B cell (primary cell): ENCODE measurements at regions not wholly inside any gene's neighbourhood (a gene's known extent, or its start where the extent isn't known, plus 50 kb on each side); places are given as distances from the start of the nearest gene placed in this dataset.

ENCODE experiments used
- ATAC-seq: fragments of 200-7000 bp; cut with Tn5 transposase; one replicate; pipeline ENCODE4 v1.10.0; 2021; ENCODE audit warnings: low read depth, mild to moderate bottlenecking, moderate number of reproducible peaks, moderate library complexity
- CTCF ChIA-PET: fragments of 350-600 bp; sonication (Branson Sonifier 250); formaldehyde crosslinking; loops from one replicate; lab custom pipeline; 2021; ENCODE audit warnings: antibody characterized with exemption, inconsistent platforms; lab: Charles Lee
- POLR2A ChIA-PET: fragments of 350-600 bp; sonication (Branson Sonifier 250); formaldehyde crosslinking; loops from one replicate; lab custom pipeline; 2021; ENCODE audit warnings: antibody characterized with exemption; lab: Charles Lee
- DNase-seq: peaks from one replicate; pipeline ENCODE4 v3.0.0; 2013
- H2AFZ ChIP-seq: 2 replicates; pipeline ENCODE4 v1.6.1; 2012; ENCODE audit warnings: mild to moderate bottlenecking, low read depth, low read length; ENCODE audit not compliant: insufficient read depth, poor library complexity, severe bottlenecking
- H3K27ac ChIP-seq, 2 donors: 1 replicate in 1 of 2; 2 replicates in 1 of 2; pipeline ENCODE4 v1.5.1; 2012 to 2013; ENCODE audit warnings: low read length in 2 of 2, mild to moderate bottlenecking in 2 of 2, moderate library complexity in 1 of 2
- H3K27me3 ChIP-seq, 4 experiments: fragments of 200-600 bp in 1 of 4; sonication (generic) in 1 of 4; replicated peaks in 1 of 4; 1 replicate in 2 of 4; 2 replicates in 2 of 4; pipeline versions ENCODE4 v1.6.1 to v1.7.0; 2013 to 2016; ENCODE audit warnings: low read length in 3 of 4, mild to moderate bottlenecking in 2 of 4, mixed read lengths in 1 of 4, moderate library complexity in 1 of 4; ENCODE audit not compliant: insufficient read depth in 4 of 4, control insufficient read depth in 3 of 4; ENCODE audit errors: control extremely low read depth in 1 of 4
- H3K36me3 ChIP-seq, 2 experiments: replicated peaks in 1 of 2; 1 replicate in 1 of 2; 2 replicates in 1 of 2; pipeline versions ENCODE4 v1.6.1 to v1.7.1; 2013; ENCODE audit warnings: low read length in 1 of 2; ENCODE audit not compliant: insufficient read depth in 2 of 2, control insufficient read depth in 1 of 2; ENCODE audit errors: control extremely low read depth in 1 of 2, extremely low read depth in 1 of 2
- H3K4me1 ChIP-seq, 2 donors: fragments of 200-600 bp in 1 of 2; sonication (generic) in 1 of 2; 1 replicate in 1 of 2; 2 replicates in 1 of 2; pipeline versions ENCODE4 v1.5.1 to v1.6.1; 2013 to 2017; ENCODE audit warnings: low read length in 2 of 2; ENCODE audit not compliant: control insufficient read depth in 2 of 2, insufficient read depth in 2 of 2
- H3K4me2 ChIP-seq: replicated peaks from 2 replicates; pipeline ENCODE3; 2012; ENCODE audit warnings: mild to moderate bottlenecking, low read depth, low read length; ENCODE audit not compliant: poor library complexity, severe bottlenecking
- H3K4me3 ChIP-seq, 5 experiments: fragments of 200-600 bp in 1 of 5; sonication (generic) in 1 of 5; 1 replicate in 3 of 5; 2 replicates in 2 of 5; pipeline versions ENCODE4 v1.5.1 to v1.7.0; 2011 to 2016; ENCODE audit warnings: low read length in 4 of 5, mild to moderate bottlenecking in 4 of 5, low read depth in 2 of 5, control low read depth in 1 of 5, moderate library complexity in 1 of 5; ENCODE audit not compliant: insufficient read depth in 1 of 5; ENCODE audit errors: control extremely low read depth in 1 of 5, extremely low read depth in 1 of 5
- H3K79me2 ChIP-seq: fragments of 200-600 bp; sonication (generic); one replicate; pipeline ENCODE4 v1.6.0; 2016; ENCODE audit warnings: low read length; ENCODE audit not compliant: control insufficient read depth, insufficient read depth
- H3K9ac ChIP-seq: fragments of 200-600 bp; sonication (generic); 2 replicates; pipeline ENCODE4 v1.6.1; 2017; ENCODE audit warnings: mild to moderate bottlenecking, low read length, moderate library complexity
- H3K9me3 ChIP-seq, 3 donors: one replicate each; pipeline versions ENCODE4 v1.6.1 to v1.7.1; 2013; ENCODE audit warnings: low read length in 2 of 3; ENCODE audit not compliant: control insufficient read depth in 2 of 3, insufficient read depth in 1 of 3; ENCODE audit errors: control extremely low read depth in 1 of 3
- H4K20me1 ChIP-seq: 2 replicates; pipeline ENCODE4 v1.6.0; 2012; ENCODE audit warnings: mild to moderate bottlenecking, low read length; ENCODE audit not compliant: insufficient read depth, control insufficient read depth, poor library complexity, severe bottlenecking
- H3K27ac Mint-ChIP-seq: one replicate; pipeline ENCODE4 v1.8.0; 2021; ENCODE audit warnings: mixed read lengths
- H3K27me3 Mint-ChIP-seq: one replicate; pipeline ENCODE4 v1.8.0; 2021; ENCODE audit warnings: mixed read lengths
- H3K4me1 Mint-ChIP-seq: one replicate; pipeline ENCODE4 v1.8.0; 2021; ENCODE audit warnings: mixed read lengths
- H3K4me3 Mint-ChIP-seq: one replicate; pipeline ENCODE4 v1.8.0; 2021; ENCODE audit warnings: mixed read lengths
- H3K9me3 Mint-ChIP-seq: one replicate; pipeline ENCODE4 v1.8.0; 2022; ENCODE audit warnings: mixed read lengths; ENCODE audit not compliant: insufficient read depth
- EZH2 ChIP-seq: IDR thresholded peaks from 2 replicates; pipeline ENCODE4 v1.6.1; 2012; ENCODE audit warnings: borderline replicate concordance, low read depth, mild to moderate bottlenecking, moderate library complexity, low read length; ENCODE audit not compliant: insufficient read depth, poor library complexity, severe bottlenecking
- WGBS: methylation state at CpG from one replicate; pipeline ENCODE4 v1.1.5; 2013; ENCODE audit warnings: missing lambda C conversion rate; ENCODE audit not compliant: insufficient coverage; 5-methylcytosine and 5-hydroxymethylcytosine counted together
- intact Hi-C: fragments of 100-400 bp; cut with micrococcal nuclease; formaldehyde crosslinking; loops from one replicate; pipeline ENCODE4 v1.10.0; 2022
- TF ChIP-seq, protein P1 (sequence below): fragments of 200-600 bp; IDR thresholded peaks from one replicate; pipeline ENCODE4 v1.8.0; 2022; ENCODE audit warnings: antibody characterized with exemption, mild to moderate bottlenecking

DNA sequence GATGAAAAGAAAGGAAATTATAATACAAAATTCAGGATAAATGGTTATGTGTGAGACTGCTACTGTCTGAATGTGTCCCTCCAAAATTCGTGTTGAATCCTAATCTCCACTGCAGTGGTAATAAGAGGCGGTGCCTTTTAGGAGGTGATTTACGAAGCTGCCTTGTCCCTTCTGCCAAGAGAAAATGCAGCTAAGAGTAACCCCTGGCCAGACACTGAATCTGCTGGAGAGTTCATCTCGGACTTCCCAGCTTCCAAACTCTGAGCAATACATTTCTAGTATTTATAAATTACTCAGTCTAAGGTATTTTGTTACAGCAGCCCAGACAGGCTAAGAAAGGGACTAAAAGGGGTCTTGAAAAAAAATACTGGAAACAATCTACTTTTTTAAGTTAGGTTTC is 152.6 kb downstream of the KLF12 start:
- Histone ChIP-seq H3K9ac (no peak overlapping the region), H2AFZ (no peak overlapping the region), H3K4me2 (no peak overlapping the region), H3K27ac (no peak overlapping the region), H3K79me2 (peaks cover 50% of the 10 kb centered on the region), H3K4me1 (no peaks in the 10 kb centered on the region), H3K4me3 (no peak overlapping the region), H3K9me3 (no peaks in the 10 kb centered on the region), H4K20me1 (no peaks in the 10 kb centered on the region), H3K36me3 (peaks cover 0 to 11% of the 10 kb centered on the region in 2 experiments), H3K27me3 (no peaks in the 10 kb centered on the region)
- no peaks in the 10 kb centered on the region for H3K9me3 Mint-ChIP-seq
- ChIA-PET POLR2A (no interaction called here), CTCF (no interaction called here)
- ATAC-seq (no peak), DNase-seq (no peak)
- H3K4me1 Mint-ChIP-seq, result peaks cover 20% of the 10 kb centered on the region
- no peak overlapping the region for H3K4me3 Mint-ChIP-seq
- no peaks in the 10 kb centered on the region for H3K27me3 Mint-ChIP-seq
- WGBS, result 80% methylated on average over 2 of the region's 4 CpGs
- intact Hi-C loops, result no loop called here
- TF ChIP-seq EZH2, result no peak
- TF ChIP-seq, protein P1, sequence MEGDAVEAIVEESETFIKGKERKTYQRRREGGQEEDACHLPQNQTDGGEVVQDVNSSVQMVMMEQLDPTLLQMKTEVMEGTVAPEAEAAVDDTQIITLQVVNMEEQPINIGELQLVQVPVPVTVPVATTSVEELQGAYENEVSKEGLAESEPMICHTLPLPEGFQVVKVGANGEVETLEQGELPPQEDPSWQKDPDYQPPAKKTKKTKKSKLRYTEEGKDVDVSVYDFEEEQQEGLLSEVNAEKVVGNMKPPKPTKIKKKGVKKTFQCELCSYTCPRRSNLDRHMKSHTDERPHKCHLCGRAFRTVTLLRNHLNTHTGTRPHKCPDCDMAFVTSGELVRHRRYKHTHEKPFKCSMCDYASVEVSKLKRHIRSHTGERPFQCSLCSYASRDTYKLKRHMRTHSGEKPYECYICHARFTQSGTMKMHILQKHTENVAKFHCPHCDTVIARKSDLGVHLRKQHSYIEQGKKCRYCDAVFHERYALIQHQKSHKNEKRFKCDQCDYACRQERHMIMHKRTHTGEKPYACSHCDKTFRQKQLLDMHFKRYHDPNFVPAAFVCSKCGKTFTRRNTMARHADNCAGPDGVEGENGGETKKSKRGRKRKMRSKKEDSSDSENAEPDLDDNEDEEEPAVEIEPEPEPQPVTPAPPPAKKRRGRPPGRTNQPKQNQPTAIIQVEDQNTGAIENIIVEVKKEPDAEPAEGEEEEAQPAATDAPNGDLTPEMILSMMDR, result no peak
- H3K27ac Mint-ChIP-seq, result no peak overlapping the region

DNA sequence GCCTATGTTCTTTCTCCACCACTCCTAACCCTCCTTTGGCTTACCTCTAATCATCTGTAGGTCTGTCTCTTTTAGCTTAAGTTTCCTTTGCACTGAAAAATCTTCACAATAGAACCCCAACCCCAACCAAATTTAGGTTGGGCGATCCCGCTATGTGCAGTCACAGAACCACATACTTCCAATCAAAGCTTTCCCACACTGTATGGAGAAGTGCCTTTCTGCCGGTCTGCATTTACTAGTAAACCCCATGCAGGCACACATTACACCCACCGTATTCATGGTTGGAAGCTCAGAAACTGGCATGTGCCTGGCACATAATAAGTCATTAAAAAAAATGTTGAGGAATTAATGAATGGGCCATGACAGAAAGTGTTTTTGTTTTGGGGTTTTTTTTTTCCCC is 158.4 kb downstream of the KLF12 start:
- H3K9me3 ChIP-seq, result peaks cover 0 to 7% (median 3%) of the 10 kb centered on the region in 3 donors
- no peak overlapping the region for H3K4me2 ChIP-seq
- POLR2A ChIA-PET, result no interaction called here
- 100% methylated on average over 1 of the region's 4 CpGs for WGBS
- intact Hi-C loops, result no loop called here
- H2AFZ ChIP-seq, result no peak overlapping the region
- Mint-ChIP-seq H3K4me1 (peaks cover 52% of the 10 kb centered on the region), H3K4me3 (peak overlapping the region; percentile 0), H3K9me3 (peaks cover 7% of the 10 kb centered on the region), H3K27ac (no peak overlapping the region), H3K27me3 (no peaks in the 10 kb centered on the region)
- CTCF ChIA-PET, result no interaction called here
- H3K79me2 ChIP-seq, result peaks cover 72% of the 10 kb centered on the region
- DNase-seq (no peak), ATAC-seq (no peak)
- H4K20me1 ChIP-seq, result peaks cover 17% of the 10 kb centered on the region
- H3K9ac ChIP-seq, result no peak overlapping the region
- no peak overlapping the region for H3K27ac ChIP-seq
- H3K36me3 ChIP-seq, result no peaks in the 10 kb centered on the region
- no peak overlapping the region for H3K4me3 ChIP-seq
- TF ChIP-seq EZH2, result no peak
- TF ChIP-seq, protein P1, result no peak
- H3K27me3 ChIP-seq, result no peaks in the 10 kb centered on the region
- H3K4me1 ChIP-seq, result peaks cover 11 to 12% of the 10 kb centered on the region in 2 donors
